Ammon's horn (tissue), 1 donor: ENCODE measurements at regions not wholly inside any gene's neighbourhood (a gene's known extent, or its start where the extent isn't known, plus 50 kb on each side); places are given as distances from the start of the nearest gene placed in this dataset.
A peak's percentile ranks its signal among the peaks of the same experiment; 100 is the strongest.

Source experiments
- DNase-seq: peaks from one replicate; pipeline ENCODE4 v3.0.0-alpha.2; 2016; ENCODE audit warnings: low spot score

GRCh38 chr16:64047207-64047606 is 1074.7 kb downstream of the CDH11 start:
- no peak for DNase-seq

- no peak for DNase-seq
Measured at GRCh38 chr16:64035337-64035736, 1086.5 kb downstream of the CDH11 start.

- no peak for DNase-seq
Measured at GRCh38 chr16:64019339-64019738, 1102.5 kb downstream of the CDH11 start.

- DNase-seq, result no peak
Measured at GRCh38 chr16:64017796-64018195, 1104.1 kb downstream of the CDH11 start.

- DNase-seq, result no peak
Measured at GRCh38 chr16:64013856-64014255, 1108.0 kb downstream of the CDH11 start.

- peak; percentile 1 for DNase-seq
Measured at GRCh38 chr16:64012166-64012565, 1109.7 kb downstream of the CDH11 start.

- no peak for DNase-seq
Measured at GRCh38 chr16:64011650-64012049, 1110.2 kb downstream of the CDH11 start.

GRCh38 chr16:64008131-64008530 is 1113.7 kb downstream of the CDH11 start:
- DNase-seq, result no peak

- no peak for DNase-seq
Measured at GRCh38 chr16:64004116-64004515, 1117.7 kb downstream of the CDH11 start.

- no peak for DNase-seq
Measured at GRCh38 chr16:63995025-63995424, 1126.8 kb downstream of the CDH11 start.

GRCh38 chr16:63983401-63983800 is 1138.5 kb downstream of the CDH11 start:
- no peak for DNase-seq

- DNase-seq, result no peak
Measured at GRCh38 chr16:63982741-63983140, 1139.1 kb downstream of the CDH11 start.

GRCh38 chr16:63982110-63982509 is 1139.8 kb downstream of the CDH11 start:
- DNase-seq, result no peak

- DNase-seq, result peak; percentile 17
Measured at GRCh38 chr16:63981639-63982038, 1140.2 kb downstream of the CDH11 start.

- no peak for DNase-seq
Measured at GRCh38 chr16:63980763-63981162, 1141.1 kb downstream of the CDH11 start.

GRCh38 chr16:63978240-63978639 is 1143.6 kb downstream of the CDH11 start:
- DNase-seq, result no peak

GRCh38 chr16:63976345-63976744 is 1145.5 kb downstream of the CDH11 start:
- DNase-seq, result no peak

- DNase-seq, result no peak
Measured at GRCh38 chr16:63975669-63976068, 1146.2 kb downstream of the CDH11 start.

GRCh38 chr16:63967966-63968365 is 1153.9 kb downstream of the CDH11 start:
- no peak for DNase-seq

GRCh38 chr16:63960321-63960720 is 1161.5 kb downstream of the CDH11 start:
- DNase-seq, result peak; percentile 2

GRCh38 chr16:63947022-63947421 is 1174.8 kb downstream of the CDH11 start:
- no peak for DNase-seq

- DNase-seq, result no peak
Measured at GRCh38 chr16:63945806-63946205, 1176.1 kb downstream of the CDH11 start.

- DNase-seq, result no peak
Measured at GRCh38 chr16:63943566-63943965, 1178.3 kb downstream of the CDH11 start.

GRCh38 chr16:63938661-63939060 is 1183.2 kb downstream of the CDH11 start:
- no peak for DNase-seq

GRCh38 chr16:63933841-63934240 is 1188.0 kb downstream of the CDH11 start:
- DNase-seq, result no peak
